OCI-LY3 (cell line): ENCODE measurements at regions not wholly inside any gene's neighbourhood (a gene's known extent, or its start where the extent isn't known, plus 50 kb on each side); places are given as distances from the start of the nearest gene placed in this dataset.

Source experiments
- EZH2phosphoT487 ChIP-seq: fragments of 200-600 bp; shearing (Covaris generic); IDR thresholded peaks from 2 replicates; pipeline ENCODE4 v1.6.1; 2018; ENCODE audit warnings: antibody characterized with exemption, mixed run types, low read depth
- TF ChIP-seq, protein P1 (sequence below): fragments of 200-600, 300-600 bp; sonication (generic); IDR thresholded peaks from 2 replicates; pipeline ENCODE4 v1.5.1; 2014; ENCODE audit warnings: antibody characterized with exemption, low read length, low read depth

GRCh38 chr10:3926258-3926657 lies 141.2 kb upstream of the KLF6 start:
- TF ChIP-seq, protein P1, sequence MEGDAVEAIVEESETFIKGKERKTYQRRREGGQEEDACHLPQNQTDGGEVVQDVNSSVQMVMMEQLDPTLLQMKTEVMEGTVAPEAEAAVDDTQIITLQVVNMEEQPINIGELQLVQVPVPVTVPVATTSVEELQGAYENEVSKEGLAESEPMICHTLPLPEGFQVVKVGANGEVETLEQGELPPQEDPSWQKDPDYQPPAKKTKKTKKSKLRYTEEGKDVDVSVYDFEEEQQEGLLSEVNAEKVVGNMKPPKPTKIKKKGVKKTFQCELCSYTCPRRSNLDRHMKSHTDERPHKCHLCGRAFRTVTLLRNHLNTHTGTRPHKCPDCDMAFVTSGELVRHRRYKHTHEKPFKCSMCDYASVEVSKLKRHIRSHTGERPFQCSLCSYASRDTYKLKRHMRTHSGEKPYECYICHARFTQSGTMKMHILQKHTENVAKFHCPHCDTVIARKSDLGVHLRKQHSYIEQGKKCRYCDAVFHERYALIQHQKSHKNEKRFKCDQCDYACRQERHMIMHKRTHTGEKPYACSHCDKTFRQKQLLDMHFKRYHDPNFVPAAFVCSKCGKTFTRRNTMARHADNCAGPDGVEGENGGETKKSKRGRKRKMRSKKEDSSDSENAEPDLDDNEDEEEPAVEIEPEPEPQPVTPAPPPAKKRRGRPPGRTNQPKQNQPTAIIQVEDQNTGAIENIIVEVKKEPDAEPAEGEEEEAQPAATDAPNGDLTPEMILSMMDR: no peak
- no peak for TF ChIP-seq EZH2phosphoT487
